Peyer's patch (tissue), 4 donors: ENCODE measurements at regions not wholly inside any gene's neighbourhood (a gene's known extent, or its start where the extent isn't known, plus 50 kb on each side); places are given as distances from the start of the nearest gene placed in this dataset.

ENCODE experiments used
- DNase-seq, 3 donors: peaks; one replicate each; pipeline ENCODE4 v3.0.0-alpha.2; 2017 to 2019
- H3K27ac ChIP-seq, 4 donors: fragments of 200-600 bp; sonication (generic); one replicate each; pipeline ENCODE4 v1.5.1; 2016 to 2019
- H3K27me3 ChIP-seq, 2 donors: fragments of 200-600 bp; sonication (generic); one replicate each; pipeline ENCODE4 v1.5.1; 2019
- H3K36me3 ChIP-seq, 3 donors: fragments of 200-600 bp; sonication (generic); one replicate each; pipeline ENCODE4 v1.5.1; 2016 to 2019
- H3K4me1 ChIP-seq, 4 donors: fragments of 200-600 bp; sonication (generic); one replicate each; pipeline ENCODE4 v1.5.1; 2016 to 2019
- H3K4me3 ChIP-seq, 4 donors: fragments of 200-600 bp; sonication (generic); 1 replicate in 3 of 4; 2 replicates in 1 of 4; pipeline ENCODE4 v1.5.1; 2016 to 2019; ENCODE audit warnings: mild to moderate bottlenecking in 1 of 4
- H3K9me3 ChIP-seq, 4 donors: fragments of 200-600 bp; sonication (generic); one replicate each; pipeline ENCODE4 v1.5.1; 2016 to 2019; ENCODE audit warnings: mild to moderate bottlenecking in 1 of 4
- POLR2A ChIP-seq, 2 donors: fragments of 450-650 bp; IDR thresholded peaks; one replicate each; pipeline ENCODE4 v1.5.1; 2017; ENCODE audit warnings: antibody characterized with exemption in 2 of 2, mild to moderate bottlenecking in 2 of 2, moderate library complexity in 2 of 2
- TF ChIP-seq, protein P1 (sequence below), 6 experiments: fragments of 450-650 bp in 4 of 6; fragments of 200-600 bp in 2 of 6; sonication (generic) in 1 of 6; IDR thresholded peaks; one replicate each; pipeline ENCODE4 v1.5.1; 2017 to 2019; ENCODE audit warnings: antibody characterized with exemption in 6 of 6, mild to moderate bottlenecking in 3 of 6, moderate library complexity in 1 of 6

- H3K27me3 ChIP-seq = no peaks in the 10 kb centered on the region
These were observed 335.2 kb upstream of the TNP1 start for GRCh38 chr2:217195016-217195415.

GRCh38 chr2:217193431-217194340 is 333.8 kb upstream of the TNP1 start:
- Histone ChIP-seq H3K4me3 (no peak overlapping the region), H3K4me1 (no peaks in the 10 kb centered on the region), H3K27ac (no peak overlapping the region), H3K36me3 (no peaks in the 10 kb centered on the region), H3K27me3 (no peaks in the 10 kb centered on the region), H3K9me3 (no peaks in the 10 kb centered on the region)
- TF ChIP-seq, protein P1, sequence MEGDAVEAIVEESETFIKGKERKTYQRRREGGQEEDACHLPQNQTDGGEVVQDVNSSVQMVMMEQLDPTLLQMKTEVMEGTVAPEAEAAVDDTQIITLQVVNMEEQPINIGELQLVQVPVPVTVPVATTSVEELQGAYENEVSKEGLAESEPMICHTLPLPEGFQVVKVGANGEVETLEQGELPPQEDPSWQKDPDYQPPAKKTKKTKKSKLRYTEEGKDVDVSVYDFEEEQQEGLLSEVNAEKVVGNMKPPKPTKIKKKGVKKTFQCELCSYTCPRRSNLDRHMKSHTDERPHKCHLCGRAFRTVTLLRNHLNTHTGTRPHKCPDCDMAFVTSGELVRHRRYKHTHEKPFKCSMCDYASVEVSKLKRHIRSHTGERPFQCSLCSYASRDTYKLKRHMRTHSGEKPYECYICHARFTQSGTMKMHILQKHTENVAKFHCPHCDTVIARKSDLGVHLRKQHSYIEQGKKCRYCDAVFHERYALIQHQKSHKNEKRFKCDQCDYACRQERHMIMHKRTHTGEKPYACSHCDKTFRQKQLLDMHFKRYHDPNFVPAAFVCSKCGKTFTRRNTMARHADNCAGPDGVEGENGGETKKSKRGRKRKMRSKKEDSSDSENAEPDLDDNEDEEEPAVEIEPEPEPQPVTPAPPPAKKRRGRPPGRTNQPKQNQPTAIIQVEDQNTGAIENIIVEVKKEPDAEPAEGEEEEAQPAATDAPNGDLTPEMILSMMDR (IDR thresholded peaks at IDR 0.05) = no peak
- no peak for TF ChIP-seq POLR2A (IDR thresholded peaks at IDR 0.05)
- DNase-seq = no peak

More at GRCh38 chr2:217195016-217195415, 335.2 kb upstream of the TNP1 start:
- Histone ChIP-seq H3K4me3 (no peak overlapping the region), H3K27ac (no peak overlapping the region), H3K36me3 (no peaks in the 10 kb centered on the region), H3K4me1 (no peaks in the 10 kb centered on the region), H3K9me3 (no peaks in the 10 kb centered on the region)
- no peak for DNase-seq
- TF ChIP-seq, protein P1 (IDR thresholded peaks at IDR 0.05) = no peak
- TF ChIP-seq POLR2A (IDR thresholded peaks at IDR 0.05) = no peak

- H3K36me3 ChIP-seq = no peaks in the 10 kb centered on the region
- H3K9me3 ChIP-seq = no peaks in the 10 kb centered on the region
- no peaks in the 10 kb centered on the region for H3K4me1 ChIP-seq
- no peak overlapping the region for H3K4me3 ChIP-seq
- TF ChIP-seq, protein P1 (IDR thresholded peaks at IDR 0.05) = no peak
- no peak for TF ChIP-seq POLR2A (IDR thresholded peaks at IDR 0.05)
- H3K27ac ChIP-seq = no peak overlapping the region
- no peaks in the 10 kb centered on the region for H3K27me3 ChIP-seq
- DNase-seq = no peak
These were observed 332.5 kb upstream of the TNP1 start for GRCh38 chr2:217192366-217192765.

GRCh38 chr2:217189747-217190146 is 329.9 kb upstream of the TNP1 start:
- TF ChIP-seq POLR2A (IDR thresholded peaks at IDR 0.05) = no peak
- TF ChIP-seq, protein P1 (IDR thresholded peaks at IDR 0.05) = no peak
- Histone ChIP-seq H3K27me3 (no peaks in the 10 kb centered on the region), H3K9me3 (no peaks in the 10 kb centered on the region), H3K36me3 (no peaks in the 10 kb centered on the region), H3K4me1 (no peaks in the 10 kb centered on the region), H3K4me3 (no peak overlapping the region), H3K27ac (no peak overlapping the region)
- no peak for DNase-seq

- TF ChIP-seq POLR2A (IDR thresholded peaks at IDR 0.05) = no peak
- TF ChIP-seq, protein P1 (IDR thresholded peaks at IDR 0.05) = no peak
- Histone ChIP-seq H3K36me3 (no peaks in the 10 kb centered on the region), H3K4me3 (no peak overlapping the region), H3K27ac (no peak overlapping the region), H3K4me1 (no peaks in the 10 kb centered on the region), H3K27me3 (no peaks in the 10 kb centered on the region), H3K9me3 (no peaks in the 10 kb centered on the region)
- no peak for DNase-seq
These were observed 329.3 kb upstream of the TNP1 start for GRCh38 chr2:217189131-217189530.
